Transverse colon (tissue), 4 donors: ENCODE measurements at regions not wholly inside any gene's neighbourhood (a gene's known extent, or its start where the extent isn't known, plus 50 kb on each side); places are given as distances from the start of the nearest gene placed in this dataset.

Experiments
- DNase-seq: peaks from one replicate; pipeline ENCODE4 v3.0.0-alpha.2; 2019
- H3K27ac ChIP-seq, 4 donors: fragments of 200-600 bp; sonication (generic); 2 replicates each; pipeline ENCODE4 v1.5.1; 2016 to 2018; ENCODE audit warnings: inconsistent platforms in 4 of 4
- H3K27me3 ChIP-seq: fragments of 200-600 bp; sonication (generic); 2 replicates; pipeline ENCODE4 v1.5.1; 2017; ENCODE audit warnings: inconsistent platforms
- H3K36me3 ChIP-seq, 4 donors: fragments of 200-600 bp; sonication (generic); 2 replicates each; pipeline ENCODE4 v1.5.1; 2017 to 2019; ENCODE audit warnings: inconsistent platforms in 4 of 4
- H3K4me1 ChIP-seq, 4 donors: fragments of 200-600 bp; sonication (generic); 2 replicates each; pipeline ENCODE4 v1.5.1; 2017 to 2020; ENCODE audit warnings: inconsistent platforms in 4 of 4
- H3K4me3 ChIP-seq, 4 donors: fragments of 200-600 bp; sonication (generic); 1 replicate in 1 of 4; 2 replicates in 3 of 4; pipeline versions ENCODE4 v1.5.1 to v1.6.1; 2017 to 2019; ENCODE audit warnings: inconsistent platforms in 4 of 4
- H3K9me3 ChIP-seq, 2 donors: fragments of 200-600 bp; sonication (generic); 2 replicates each; pipeline ENCODE4 v1.5.1; 2017 to 2019; ENCODE audit warnings: inconsistent platforms in 2 of 2
- EP300 ChIP-seq: sonication (generic); formaldehyde crosslinking; IDR thresholded peaks from one replicate; pipeline ENCODE4 v1.6.1; 2017; ENCODE audit warnings: antibody characterized with exemption, low read depth
- POLR2A ChIP-seq: fragments of 450-650 bp; IDR thresholded peaks from one replicate; pipeline ENCODE4 v1.6.1; 2016; ENCODE audit warnings: antibody characterized with exemption, mild to moderate bottlenecking, moderate library complexity
- POLR2AphosphoS5 ChIP-seq, 3 donors: sonication (generic); formaldehyde crosslinking; IDR thresholded peaks; one replicate each; pipeline ENCODE4 v1.6.1; 2016; ENCODE audit warnings: antibody characterized with exemption in 3 of 3
- WGBS, 2 donors: methylation state at CpG; one replicate each; pipeline ENCODE4 v1.1.5; 2018; ENCODE audit warnings: low coverage in 1 of 2; 5-methylcytosine and 5-hydroxymethylcytosine counted together
- in situ Hi-C, 4 donors: fragments of 200-750 bp; cut with MboI; loops; one replicate each; pipeline versions ENCODE4 v1.15.0 to v1.15.1; 2017; ENCODE audit warnings: low sequenced_read_pairs in 3 of 4, low pct_ligation_motif_present in 1 of 4, low pct_unique_long_range_greater_than_20kb in 1 of 4
- intact Hi-C: fragments of 100-400 bp; cut with DNase I; formaldehyde crosslinking; loops from one replicate; pipeline ENCODE4 v1.15.1; 2023; ENCODE audit warnings: low total_unique reads
- TF ChIP-seq, protein P1 (sequence below), 5 experiments: fragments of 200-600 bp in 3 of 5; fragments of 450-650 bp in 2 of 5; sonication (generic) in 3 of 5; IDR thresholded peaks; 1 replicate in 2 of 5; 2 replicates in 3 of 5; pipeline ENCODE4 v1.5.1; 2016 to 2017; ENCODE audit warnings: antibody characterized with exemption in 5 of 5, inconsistent platforms in 3 of 5, mild to moderate bottlenecking in 2 of 5, moderate library complexity in 1 of 5

- Histone ChIP-seq H3K4me3 (no peak overlapping the region), H3K9me3 (no peaks in the 10 kb centered on the region), H3K36me3 (no peaks in the 10 kb centered on the region), H3K27me3 (no peaks in the 10 kb centered on the region), H3K4me1 (no peaks in the 10 kb centered on the region), H3K27ac (no peak overlapping the region)
- no peak for DNase-seq
- TF ChIP-seq POLR2A, result no peak
- TF ChIP-seq EP300, result no peak
- TF ChIP-seq, protein P1, sequence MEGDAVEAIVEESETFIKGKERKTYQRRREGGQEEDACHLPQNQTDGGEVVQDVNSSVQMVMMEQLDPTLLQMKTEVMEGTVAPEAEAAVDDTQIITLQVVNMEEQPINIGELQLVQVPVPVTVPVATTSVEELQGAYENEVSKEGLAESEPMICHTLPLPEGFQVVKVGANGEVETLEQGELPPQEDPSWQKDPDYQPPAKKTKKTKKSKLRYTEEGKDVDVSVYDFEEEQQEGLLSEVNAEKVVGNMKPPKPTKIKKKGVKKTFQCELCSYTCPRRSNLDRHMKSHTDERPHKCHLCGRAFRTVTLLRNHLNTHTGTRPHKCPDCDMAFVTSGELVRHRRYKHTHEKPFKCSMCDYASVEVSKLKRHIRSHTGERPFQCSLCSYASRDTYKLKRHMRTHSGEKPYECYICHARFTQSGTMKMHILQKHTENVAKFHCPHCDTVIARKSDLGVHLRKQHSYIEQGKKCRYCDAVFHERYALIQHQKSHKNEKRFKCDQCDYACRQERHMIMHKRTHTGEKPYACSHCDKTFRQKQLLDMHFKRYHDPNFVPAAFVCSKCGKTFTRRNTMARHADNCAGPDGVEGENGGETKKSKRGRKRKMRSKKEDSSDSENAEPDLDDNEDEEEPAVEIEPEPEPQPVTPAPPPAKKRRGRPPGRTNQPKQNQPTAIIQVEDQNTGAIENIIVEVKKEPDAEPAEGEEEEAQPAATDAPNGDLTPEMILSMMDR (IDR thresholded peaks at IDR 0.05), result no peak
- TF ChIP-seq POLR2AphosphoS5 (IDR thresholded peaks at IDR 0.05), result no peak
- in situ Hi-C loops (no loop called here), intact Hi-C loops (no loop called here)
- whole genome bisulfite sequencing, 2 donors, result 58 to 73% methylated on average over 3 of the region's 3 CpGs
These were observed 652.0 kb upstream of the GOLIM4 start for GRCh38 chr3:168747697-168748096.

GRCh38 chr3:168738527-168739325, 643.0 kb upstream of the GOLIM4 start:
- in situ Hi-C loops (no loop called here), intact Hi-C loops (no loop called here)
- no peak for DNase-seq
- WGBS, 2 donors, result 56 to 77% methylated on average over 3 to 6 of the region's 6 CpGs
- H3K27me3 ChIP-seq, result no peaks in the 10 kb centered on the region
- TF ChIP-seq EP300, result no peak
- TF ChIP-seq, protein P1 (IDR thresholded peaks at IDR 0.05), result no peak
- no peak for TF ChIP-seq POLR2AphosphoS5 (IDR thresholded peaks at IDR 0.05)
- TF ChIP-seq POLR2A, result no peak
- H3K9me3 ChIP-seq, result peaks cover 0 to 3% of the 10 kb centered on the region in 2 donors
- no peak overlapping the region for H3K27ac ChIP-seq
- no peaks in the 10 kb centered on the region for H3K36me3 ChIP-seq
- H3K4me1 ChIP-seq, result no peaks in the 10 kb centered on the region
- H3K4me3 ChIP-seq, result no peak overlapping the region

DNA sequence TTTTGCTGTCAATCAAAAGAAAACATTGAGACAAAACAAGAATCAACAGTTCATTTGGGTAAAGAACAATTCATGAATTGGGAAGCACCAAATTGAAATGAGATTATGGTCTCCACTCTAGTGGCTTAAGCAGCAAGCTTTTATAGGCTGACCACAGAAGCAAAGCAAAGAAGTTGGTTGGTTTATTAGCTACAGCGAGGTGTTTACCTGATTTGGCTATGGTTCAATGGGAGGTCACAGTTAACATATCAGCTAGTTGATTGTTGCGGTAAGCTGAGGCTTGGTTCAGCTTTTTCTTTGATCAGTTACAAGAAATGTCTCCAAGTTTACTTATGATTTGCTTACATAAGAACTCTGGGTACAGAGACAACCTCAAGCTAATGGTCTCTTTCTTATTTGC, 640.5 kb upstream of the GOLIM4 start:
- TF ChIP-seq POLR2AphosphoS5 (IDR thresholded peaks at IDR 0.05) (no peak), EP300 (no peak), POLR2A (no peak)
- TF ChIP-seq, protein P1 (IDR thresholded peaks at IDR 0.05), result no peak
- no peak overlapping the region for H3K27ac ChIP-seq
- no peak overlapping the region for H3K4me3 ChIP-seq
- H3K27me3 ChIP-seq, result no peaks in the 10 kb centered on the region
- H3K4me1 ChIP-seq, result no peaks in the 10 kb centered on the region
- in situ Hi-C loops, result no loop called here
- H3K36me3 ChIP-seq, result no peaks in the 10 kb centered on the region
- DNase-seq, result no peak
- intact Hi-C loops, result no loop called here
- peaks cover 0 to 3% of the 10 kb centered on the region in 2 donors for H3K9me3 ChIP-seq
- 33 to 65% methylated on average over 2 of the region's 2 CpGs for WGBS, 2 donors

- no peak overlapping the region for H3K4me3 ChIP-seq
These were observed 634.3 kb upstream of the GOLIM4 start for GRCh38 chr3:168730073-168730472.

More at GRCh38 chr3:168730073-168730472, 634.3 kb upstream of the GOLIM4 start:
- Histone ChIP-seq H3K27ac (no peak overlapping the region), H3K27me3 (no peaks in the 10 kb centered on the region), H3K36me3 (no peaks in the 10 kb centered on the region), H3K4me1 (no peaks in the 10 kb centered on the region), H3K9me3 (peaks cover 0 to 3% of the 10 kb centered on the region in 2 donors)
- 86% methylated on average over 3 of the region's 3 CpGs; no CpG with 5 or more reads in 1 of the 2 donors for WGBS, 2 donors
- no peak for TF ChIP-seq EP300
- TF ChIP-seq POLR2AphosphoS5 (IDR thresholded peaks at IDR 0.05), result no peak
- TF ChIP-seq, protein P1 (IDR thresholded peaks at IDR 0.05), result no peak
- TF ChIP-seq POLR2A, result no peak
- in situ Hi-C loops, result no loop called here
- no peak for DNase-seq
- intact Hi-C loops, result loop anchor here (5.0 kb wide), 1 partner anchor 632 kb away; no protein-coding TSS in a partner anchor
